NCI-H69 (cell line): ENCODE measurements at regions not wholly inside any gene's neighbourhood (a gene's known extent, or its start where the extent isn't known, plus 50 kb on each side); places are given as distances from the start of the nearest gene placed in this dataset.
"Not testable (repeated sequence)": the region's sequence is repeated elsewhere in the genome, so short reads cannot be mapped to it uniquely, and the experiment has no call there.

Experiments
- DNase-seq: peaks from one replicate; lab custom pipeline; 2025; lab: John Stamatoyannopoulos, UW

- DNase-seq: no peak
These were observed 91.1 kb upstream of the SKAP2 start for GRCh38 chr7:26955516-26955915.

DNA sequence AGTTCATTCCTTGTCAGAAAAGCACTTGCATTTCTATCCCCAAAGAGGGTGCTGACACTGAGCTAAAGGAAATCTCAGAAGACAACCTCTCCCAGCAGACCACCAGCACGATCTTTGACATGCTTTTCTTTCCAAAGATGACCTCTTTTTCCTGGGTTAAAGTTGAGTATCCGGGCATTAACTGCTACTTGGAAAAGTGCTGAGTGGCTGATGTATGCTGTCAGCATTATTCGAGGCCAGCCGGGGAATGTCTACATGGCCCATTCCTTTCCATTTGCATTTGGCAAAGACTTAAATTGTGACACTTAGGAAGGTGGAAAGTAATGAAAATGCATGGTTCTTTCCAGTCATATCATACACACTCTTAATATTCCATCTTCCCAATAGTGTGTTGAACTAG is 90.6 kb upstream of the SKAP2 start:
- DNase-seq: no peak

DNA sequence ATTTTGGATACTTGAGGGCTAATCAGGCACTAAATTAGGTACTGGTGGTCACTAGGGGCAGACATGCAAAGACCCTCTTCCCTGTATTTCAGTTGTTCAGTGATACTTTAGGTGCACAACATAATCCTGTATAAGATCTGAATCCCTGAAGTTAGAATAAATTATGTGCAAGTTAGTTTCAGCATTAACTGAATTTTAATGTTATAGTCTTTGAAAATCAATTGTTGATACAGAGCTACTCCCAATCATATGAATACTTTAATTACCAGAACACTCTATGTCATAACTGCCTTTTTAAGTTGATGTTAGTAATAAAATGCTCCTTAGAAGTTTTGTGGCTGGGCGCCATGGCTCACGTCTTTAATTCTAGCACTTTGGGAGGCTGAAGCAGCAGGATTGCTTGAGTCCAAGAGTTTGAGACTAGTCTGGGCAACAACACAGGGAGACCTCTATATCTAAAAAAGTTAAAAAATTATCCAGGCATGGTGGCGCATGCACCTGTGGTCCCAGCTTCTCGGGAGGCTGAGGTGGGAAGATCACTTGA is 87.1 kb upstream of the SKAP2 start:
- no peak for DNase-seq

DNA sequence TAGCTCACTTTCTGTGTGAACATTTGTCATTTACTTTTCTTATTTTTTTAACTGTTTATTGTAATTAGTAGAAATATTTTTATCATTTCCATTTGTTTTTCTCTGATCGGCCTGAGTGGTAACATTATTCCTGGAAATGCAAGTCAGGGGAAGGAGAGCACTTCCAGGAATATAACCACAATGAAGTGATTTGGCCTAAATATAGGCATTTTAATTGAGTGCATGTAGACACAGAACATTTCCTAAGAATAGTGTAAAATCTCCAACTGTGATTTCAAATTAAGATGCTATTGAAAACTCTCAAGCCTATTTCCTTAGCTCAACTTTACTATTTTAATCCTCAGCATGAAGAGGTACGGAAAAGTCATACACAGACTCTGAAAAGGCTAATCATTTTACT is 86.5 kb upstream of the SKAP2 start:
- DNase-seq: no peak

DNA sequence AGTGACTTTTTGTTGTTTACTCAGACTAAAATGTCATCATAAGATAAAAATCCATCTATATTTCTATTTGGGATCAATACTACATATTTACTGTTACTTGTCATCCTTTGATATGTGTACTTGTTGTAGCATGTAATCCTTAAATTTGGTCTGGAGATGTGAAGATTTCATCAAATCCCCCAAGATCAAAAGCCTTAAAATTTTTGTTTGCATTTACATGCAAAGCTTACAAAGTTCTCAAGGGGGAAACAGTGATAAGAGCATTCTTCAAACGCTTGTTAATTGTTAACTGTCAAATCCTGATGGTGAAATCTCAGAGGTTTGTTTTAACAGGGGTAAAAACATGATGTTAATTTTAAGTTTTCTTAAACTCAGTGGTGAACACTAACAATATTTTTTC is 84.9 kb upstream of the SKAP2 start:
- peak; percentile 54 for DNase-seq

GRCh38 chr7:26948617-26949118 is 84.3 kb upstream of the SKAP2 start:
- DNase-seq: peak; percentile 66

DNA sequence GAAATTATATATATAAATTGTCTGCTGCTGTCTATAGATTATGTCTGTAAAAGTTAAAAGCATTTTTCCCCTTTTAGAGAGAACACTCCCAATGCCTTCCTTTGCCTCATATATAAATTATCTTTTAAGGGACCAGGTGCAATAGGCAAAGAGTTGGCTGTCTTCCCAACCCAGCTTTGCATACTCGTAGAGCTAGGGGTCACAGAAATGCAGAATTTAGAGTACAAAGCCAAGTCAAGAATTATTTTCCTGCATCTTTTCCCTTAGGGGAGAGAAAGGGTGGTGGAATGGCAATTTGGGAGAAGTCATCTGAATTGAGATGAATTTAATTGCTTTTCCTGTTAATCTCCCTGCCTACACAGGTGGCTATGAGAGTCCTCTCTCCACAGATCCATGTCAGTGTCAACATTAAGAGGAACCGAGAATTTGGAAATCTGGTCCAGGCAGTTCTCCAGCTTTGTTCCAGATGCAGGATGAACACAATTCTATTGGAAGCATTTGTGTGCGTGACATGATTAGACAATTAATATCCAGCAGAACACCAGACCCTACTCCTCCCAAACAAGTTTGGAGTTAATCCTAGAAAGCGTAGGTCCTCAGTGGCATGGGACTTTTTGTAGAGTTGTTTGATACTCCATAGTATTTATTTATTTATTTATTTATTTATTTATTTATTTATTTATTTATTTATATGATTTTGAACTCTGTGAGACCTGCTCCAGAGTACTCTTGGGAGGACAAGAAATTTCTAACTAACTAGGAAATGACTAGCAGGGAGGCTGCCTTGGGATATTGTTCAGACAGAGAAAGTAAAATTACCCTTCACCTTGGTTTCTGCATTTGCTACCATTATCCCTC is 80.3 kb upstream of the SKAP2 start:
- peak; percentile 94 for DNase-seq

DNA sequence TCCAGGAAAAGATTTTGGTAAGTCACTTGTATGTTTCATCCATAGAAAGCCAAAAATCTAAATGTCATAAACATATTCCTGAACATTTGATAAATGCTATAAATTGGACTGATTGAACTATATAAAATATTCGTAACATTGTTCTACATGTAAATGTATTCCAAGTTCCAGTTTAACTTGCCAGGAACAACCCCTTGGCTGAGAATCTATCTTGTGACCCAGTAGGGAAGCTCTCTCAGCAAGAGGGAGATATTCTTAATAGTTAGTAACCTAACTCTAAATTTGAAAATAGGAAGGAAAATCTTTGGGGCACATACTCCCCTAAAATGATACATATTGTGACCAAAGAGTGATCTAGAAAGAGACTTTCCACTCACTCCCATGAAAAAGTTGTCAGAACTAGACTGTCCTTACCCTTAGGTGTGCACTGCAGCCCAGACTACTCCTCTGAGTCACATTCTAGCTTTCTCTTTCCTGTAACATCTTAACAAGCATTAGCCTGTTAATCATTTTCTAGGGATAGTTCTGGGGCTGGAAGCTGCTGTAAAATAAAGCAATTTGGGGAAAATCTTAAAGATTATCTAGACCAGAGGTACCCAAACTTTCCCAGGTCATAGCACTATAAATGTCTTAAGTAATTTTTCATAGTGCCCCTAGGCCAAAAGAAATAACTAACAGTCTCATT is 73.7 kb upstream of the SKAP2 start:
- no peak for DNase-seq

- DNase-seq: no peak
These were observed 72.9 kb upstream of the SKAP2 start for GRCh38 chr7:26937306-26937705.

GRCh38 chr7:26932616-26933015 is 68.2 kb upstream of the SKAP2 start:
- not testable (repeated sequence) for DNase-seq

GRCh38 chr7:26930845-26931244 is 66.5 kb upstream of the SKAP2 start:
- DNase-seq: no peak

- DNase-seq: no peak
These were observed 65.8 kb upstream of the SKAP2 start for GRCh38 chr7:26930201-26930600.

- no peak for DNase-seq
These were observed 64.4 kb upstream of the SKAP2 start for GRCh38 chr7:26928703-26929347.

DNA sequence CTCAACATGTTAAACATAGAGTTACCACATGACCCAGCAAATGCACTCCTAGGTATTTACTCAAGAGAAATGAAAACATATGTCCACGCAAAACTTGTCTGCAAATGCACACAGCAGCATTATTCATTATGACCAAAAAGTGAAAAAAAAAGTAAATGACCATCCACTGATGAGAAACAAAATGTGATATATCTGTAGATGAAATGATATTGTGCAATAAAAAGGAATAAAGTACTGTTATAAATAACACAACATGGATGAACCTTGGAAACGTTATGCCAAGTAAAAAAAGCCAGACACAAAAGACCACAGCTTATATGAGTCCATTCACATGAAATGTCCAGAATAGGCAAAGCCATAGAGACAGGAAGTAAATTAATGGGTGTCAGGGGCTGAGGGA is 61.4 kb upstream of the SKAP2 start:
- peak; percentile 16 for DNase-seq

GRCh38 chr7:26924149-26924767 is 59.9 kb upstream of the SKAP2 start:
- DNase-seq: no peak

DNA sequence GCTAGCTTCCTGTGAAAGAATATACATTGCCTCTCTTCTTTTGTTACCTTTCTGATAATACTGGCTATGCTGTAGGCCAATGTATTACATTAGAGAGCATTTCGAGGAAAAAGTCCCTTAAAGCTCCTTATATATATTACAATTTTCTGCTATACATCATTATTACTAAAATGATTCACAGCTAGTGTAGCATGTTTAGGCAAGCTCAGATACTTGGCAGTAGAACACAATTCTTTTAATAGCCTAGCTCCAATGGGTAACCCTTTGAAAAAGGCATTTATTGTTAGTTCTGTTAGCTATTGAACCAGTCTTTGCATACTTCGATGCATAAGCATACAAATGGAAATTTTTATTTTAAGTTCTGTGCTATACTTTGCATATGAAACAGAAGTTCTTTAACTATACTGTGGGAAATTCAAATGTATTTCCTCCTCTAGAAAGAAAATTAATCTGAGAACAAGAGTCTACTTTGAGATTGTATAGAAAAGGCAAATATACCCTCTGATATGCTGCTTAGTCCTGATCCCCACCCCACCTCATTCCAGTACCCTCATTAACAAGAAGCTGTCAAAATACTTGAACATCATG is 55.6 kb upstream of the SKAP2 start:
- no peak for DNase-seq

- no peak for DNase-seq
These were observed 53.9 kb upstream of the SKAP2 start for GRCh38 chr7:26918241-26918640.

- no peak for DNase-seq
These were observed 52.5 kb upstream of the SKAP2 start for GRCh38 chr7:26916779-26917320.

GRCh38 chr7:26916336-26916735 is 51.9 kb upstream of the SKAP2 start:
- no peak for DNase-seq
